ENCODE measurements at regions not wholly inside any gene's neighbourhood (a gene's known extent, or its start where the extent isn't known, plus 50 kb on each side); places are given as distances from the start of the nearest gene placed in this dataset.

GRCh38 chr7:25360451-25360850 lies 132.2 kb upstream of the NPVF start:
- DNase-seq (ENCODE audit: low read depth in 3 of 3), result no peak

GRCh38 chr7:25361387-25361786 lies 133.1 kb upstream of the NPVF start:
- DNase-seq (ENCODE audit: low read depth in 3 of 3), result no peak

DNA sequence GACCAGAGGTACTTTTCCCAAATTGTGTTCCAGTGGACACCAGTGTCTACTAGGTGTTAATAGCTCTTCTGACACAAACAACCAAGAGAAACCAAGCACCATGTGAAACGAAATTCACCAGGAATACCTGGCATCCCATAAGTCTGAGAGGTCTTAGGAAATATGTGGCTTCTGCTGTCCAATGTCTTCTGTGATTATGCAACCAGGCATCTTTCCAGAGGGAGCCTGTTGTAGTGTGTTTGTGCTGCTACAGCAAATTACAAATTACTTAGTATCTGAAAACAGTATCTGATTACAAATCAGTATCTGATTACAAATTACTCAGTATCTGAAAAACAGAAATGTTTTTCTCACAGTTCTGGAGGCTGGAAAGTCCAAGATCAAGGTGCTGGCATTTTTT lies 133.6 kb upstream of the NPVF start:
- no peak for DNase-seq (ENCODE audit: low read depth in 3 of 3)

DNA sequence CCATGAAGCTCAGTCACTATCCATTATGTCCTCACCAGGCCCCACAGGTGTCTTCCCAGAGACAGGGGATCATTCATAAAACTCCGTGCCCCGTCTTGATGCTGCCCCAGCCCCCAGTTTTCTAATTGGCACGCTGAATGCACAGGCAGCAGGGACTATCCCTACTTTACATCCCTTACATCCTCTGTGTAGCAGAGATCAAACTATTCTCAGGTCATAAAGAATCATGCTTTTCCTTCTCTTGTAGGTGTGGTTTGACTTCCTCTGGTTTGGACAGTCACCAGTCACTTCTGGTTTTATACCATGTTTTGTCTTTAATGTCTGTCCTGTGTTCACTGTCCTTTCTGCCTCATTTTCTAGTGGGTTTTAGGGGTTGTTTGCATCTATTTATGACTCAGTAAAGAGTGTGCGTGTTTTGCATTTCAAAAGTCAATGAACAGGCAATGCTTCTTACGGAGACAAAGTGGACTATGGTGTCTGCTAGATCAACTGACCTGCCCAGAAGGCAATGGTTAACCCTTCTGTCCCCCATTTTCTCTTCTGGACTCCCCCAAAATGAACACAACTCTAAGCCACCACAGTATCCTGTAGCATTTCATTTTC lies 140.4 kb upstream of the NPVF start:
- DNase-seq (ENCODE audit: low read depth in 3 of 3), result no peak

- DNase-seq (ENCODE audit: low read depth in 3 of 3), result no peak
These were observed 141.5 kb upstream of the NPVF start for GRCh38 chr7:25369786-25370185.

DNA sequence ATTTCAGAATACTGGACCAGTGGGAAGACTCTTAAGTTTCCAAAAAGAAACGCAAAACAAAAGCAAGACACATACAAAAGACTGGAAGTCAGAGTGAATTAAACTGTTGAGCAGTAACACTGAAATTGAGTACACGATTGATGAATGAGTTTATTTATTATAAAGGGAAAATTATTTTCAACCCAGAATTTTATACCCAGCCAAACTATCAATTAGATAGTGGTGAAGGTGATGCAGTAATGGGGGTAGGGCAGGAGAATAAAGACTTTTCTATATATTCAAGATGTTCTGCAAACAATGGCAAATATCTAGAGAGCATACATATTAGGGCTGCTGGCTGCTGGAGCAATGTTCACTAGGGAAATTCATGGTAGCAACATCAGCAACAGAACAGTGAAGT lies 143.7 kb upstream of the NPVF start:
- DNase-seq (ENCODE audit: low read depth in 3 of 3), result no peak

DNA sequence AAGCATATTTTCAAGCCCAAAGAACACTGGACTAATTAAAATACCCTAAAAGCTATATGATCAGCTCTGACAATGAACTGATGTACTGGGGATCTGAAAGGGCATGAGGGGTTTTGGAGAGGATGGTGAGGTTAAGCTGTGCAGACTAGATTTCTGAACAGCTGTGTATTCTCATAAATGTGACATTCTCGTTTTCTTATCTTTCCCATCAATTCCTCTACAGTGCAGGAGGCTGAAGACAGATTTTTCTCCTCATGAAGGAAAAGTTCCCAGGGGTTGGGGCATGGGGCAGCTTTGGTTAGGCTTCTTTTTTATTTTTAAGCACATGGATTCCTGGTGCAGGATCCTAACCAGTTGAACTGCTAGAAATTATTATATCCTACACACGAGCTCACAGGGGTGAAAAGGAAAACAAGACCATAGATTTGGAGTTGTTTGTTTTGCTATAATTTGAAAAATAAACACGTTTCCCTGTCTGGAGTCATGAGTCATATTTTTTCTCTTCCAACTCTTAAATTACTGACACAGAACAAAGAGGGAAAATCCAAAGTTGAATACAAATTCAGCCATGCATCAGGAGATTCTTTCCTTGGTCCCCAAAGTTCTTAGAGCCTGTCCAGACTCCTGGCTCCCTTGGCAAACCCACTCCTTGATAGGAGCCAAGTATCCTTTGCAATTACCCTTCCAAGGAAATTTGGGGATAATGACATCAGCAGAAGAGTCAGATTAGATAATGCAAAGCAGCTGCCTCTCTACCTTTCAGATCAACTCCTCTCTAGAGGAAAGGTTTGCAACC lies 147.7 kb upstream of the NPVF start:
- no peak for DNase-seq (ENCODE audit: low read depth in 3 of 3)

- DNase-seq (ENCODE audit: low read depth in 3 of 3), result no peak
These were observed 151.3 kb upstream of the NPVF start for GRCh38 chr7:25379351-25380300.

DNA sequence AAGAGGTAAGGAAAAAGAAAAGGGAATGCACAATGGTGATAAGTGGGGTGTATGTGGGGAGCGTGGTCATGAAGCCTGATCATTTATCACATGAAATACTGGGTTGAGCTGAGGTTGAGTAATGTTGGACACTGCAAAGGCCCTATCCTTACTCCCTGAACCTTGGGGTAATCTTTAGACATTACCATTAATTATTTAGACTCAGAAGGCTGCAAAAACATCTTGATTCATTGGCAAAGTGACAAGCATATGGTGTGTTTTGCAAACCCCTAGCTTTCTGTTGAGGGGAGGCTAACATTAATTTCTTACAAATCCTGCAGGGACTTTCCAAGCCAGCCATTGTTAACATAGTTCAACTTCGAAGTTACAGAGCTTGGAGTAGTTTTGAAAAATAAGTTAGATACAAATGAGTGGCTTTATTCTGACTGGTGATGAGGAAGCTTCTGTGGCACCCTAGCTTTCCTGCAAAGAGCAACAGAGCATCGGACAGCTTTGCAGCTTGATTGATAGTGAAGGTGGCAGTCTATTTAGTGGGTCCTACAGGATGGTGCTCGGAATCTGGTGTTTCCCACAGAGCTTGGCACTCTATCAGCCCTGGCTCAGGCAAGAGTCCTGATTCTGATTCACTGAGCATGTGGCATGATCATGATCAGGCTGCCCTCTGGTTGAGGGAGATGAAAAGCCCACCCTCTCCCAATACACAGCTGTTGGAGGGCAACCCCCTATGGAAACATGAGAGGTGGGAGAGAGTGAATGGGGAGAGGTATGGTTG lies 153.7 kb upstream of the NPVF start:
- DNase-seq (ENCODE audit: low read depth in 3 of 3), result no peak

- no peak for DNase-seq (ENCODE audit: low read depth in 3 of 3)
These were observed 154.6 kb upstream of the NPVF start for GRCh38 chr7:25382869-25383268.

- DNase-seq (ENCODE audit: low read depth in 3 of 3), result no peak
These were observed 155.1 kb upstream of the NPVF start for GRCh38 chr7:25383402-25383801.

GRCh38 chr7:25384788-25385505 lies 156.7 kb upstream of the NPVF start:
- DNase-seq (ENCODE audit: low read depth in 3 of 3), result no peak

DNA sequence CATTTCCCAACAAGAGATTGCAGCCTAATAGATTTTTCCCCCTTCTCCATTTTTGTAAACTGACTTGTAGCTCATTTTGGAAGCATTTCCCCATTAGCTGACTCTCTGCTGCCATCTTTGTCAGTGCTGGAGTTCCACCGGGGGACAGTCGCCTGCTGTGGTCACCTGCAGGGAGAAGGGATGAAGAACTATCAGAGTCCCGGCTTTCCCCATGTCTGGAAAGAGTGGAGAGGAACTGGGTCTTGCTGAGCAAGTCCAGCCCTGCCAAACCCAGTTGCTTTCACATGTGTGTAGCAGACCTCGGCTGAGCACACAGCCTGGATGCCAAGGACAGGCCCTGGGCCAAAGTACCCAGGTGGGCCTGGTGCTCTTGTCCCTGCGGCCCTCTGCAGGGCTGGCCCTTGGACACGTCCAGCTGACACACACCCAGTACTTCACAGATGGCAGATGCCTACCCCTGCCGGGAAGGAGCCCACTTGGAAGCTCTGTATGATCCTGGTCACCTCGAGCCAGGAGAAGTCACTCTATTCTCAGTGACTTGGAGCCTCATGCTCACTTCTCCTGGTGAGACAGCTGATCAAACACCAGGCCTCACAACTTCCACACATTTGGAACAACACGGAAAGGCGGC lies 157.3 kb upstream of the NPVF start:
- no peak for DNase-seq (ENCODE audit: low read depth in 3 of 3)

DNA sequence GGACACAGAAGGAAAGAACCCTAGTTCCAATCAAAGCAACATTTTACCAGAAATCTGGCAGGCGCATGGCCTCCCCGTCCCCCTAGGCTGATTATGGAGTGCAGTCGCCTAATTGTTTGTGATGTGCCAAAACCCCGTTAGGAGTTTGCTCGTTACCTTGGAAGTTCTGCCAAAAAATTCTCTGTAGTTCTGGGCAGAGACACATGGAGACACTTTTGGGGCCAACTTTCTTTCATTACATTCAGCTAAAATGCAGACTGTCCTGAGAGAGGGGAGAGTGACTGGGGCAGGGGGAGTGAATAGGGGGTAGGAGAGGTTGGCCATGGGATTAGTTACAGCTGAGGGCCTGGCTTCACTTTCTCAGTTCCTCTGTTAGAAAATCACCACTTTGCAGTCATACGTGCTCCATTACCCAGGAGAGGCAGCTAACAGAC lies 158.0 kb upstream of the NPVF start:
- DNase-seq (ENCODE audit: low read depth in 3 of 3), result no peak

DNA sequence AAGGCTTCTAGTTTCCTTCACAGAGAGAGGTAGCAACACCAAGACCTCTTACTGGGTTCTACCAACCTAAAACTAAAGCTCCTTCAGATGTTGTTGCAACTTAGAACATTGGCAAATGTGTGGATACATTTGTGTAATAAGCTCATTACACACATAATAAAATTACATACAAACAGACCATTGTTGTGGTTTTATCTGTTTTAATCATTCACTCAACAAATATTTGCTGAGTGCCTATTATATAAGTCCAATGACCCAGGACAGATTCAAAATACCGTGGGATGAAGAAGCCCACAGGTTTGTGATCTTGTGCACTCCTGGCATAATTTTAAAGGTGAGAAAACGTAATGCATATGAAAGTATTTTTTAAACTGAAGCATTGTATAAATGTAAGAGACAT lies 160.4 kb upstream of the NPVF start:
- DNase-seq (ENCODE audit: low read depth in 3 of 3), result no peak

- DNase-seq (ENCODE audit: low read depth in 3 of 3), result no peak
These were observed 161.3 kb upstream of the NPVF start for GRCh38 chr7:25389489-25390106.

- no peak for DNase-seq (ENCODE audit: low read depth in 3 of 3)
These were observed 163.1 kb upstream of the NPVF start for GRCh38 chr7:25391295-25391861.

GRCh38 chr7:25391961-25392587 lies 163.8 kb upstream of the NPVF start:
- no peak for DNase-seq (ENCODE audit: low read depth in 3 of 3)
